Panc1 (cell line): ENCODE measurements at regions not wholly inside any gene's neighbourhood (a gene's known extent, or its start where the extent isn't known, plus 50 kb on each side); places are given as distances from the start of the nearest gene placed in this dataset.

Experiments
- ATAC-seq: fragments of 200-7000 bp; cut with Tn5 transposase; 2 replicates; pipeline ENCODE4 v1.9.1; 2020; ENCODE audit warnings: mild to moderate bottlenecking, moderate library complexity
- BruUV-seq: library from RNA; stranded (reverse); fragments of 400-500 nt; replicated peaks from 2 replicates; lab custom pipeline; 2021; lab: Mats Ljungman, UMichigan
- CTCF ChIA-PET: fragments of 300-600 bp; sonication (Branson Sonifier 250); formaldehyde crosslinking; loops from one replicate; lab custom pipeline; 2022; ENCODE audit warnings: antibody characterized with exemption; lab: Charles Lee
- POLR2A ChIA-PET: fragments of 300-600 bp; sonication (Branson Sonifier 250); formaldehyde crosslinking; loops from one replicate; lab custom pipeline; 2022; ENCODE audit warnings: antibody characterized with exemption; lab: Charles Lee
- DNase-seq: peaks from one replicate; pipeline ENCODE4 v3.0.0-alpha.2; 2010; ENCODE audit warnings: low read depth, low spot score
- H3K27ac ChIP-seq: 2 replicates; pipeline ENCODE4 v1.5.1; 2011; ENCODE audit warnings: mild to moderate bottlenecking, low read length, inconsistent platforms
- H3K27me3 ChIP-seq: fragments of 200-500 bp; sonication (Bioruptor generic); 2 replicates; pipeline ENCODE4 v1.6.0; 2014; ENCODE audit warnings: low read length, inconsistent platforms; ENCODE audit not compliant: control insufficient read depth, insufficient read depth
- H3K36me3 ChIP-seq: fragments of 200-500 bp; sonication (Bioruptor generic); 2 replicates; pipeline ENCODE4 v1.5.1; 2014; ENCODE audit warnings: inconsistent platforms, mild to moderate bottlenecking, low read length, moderate library complexity; ENCODE audit not compliant: control insufficient read depth, insufficient read depth
- H3K4me1 ChIP-seq: 2 replicates; pipeline ENCODE4 v1.5.1; 2011; ENCODE audit warnings: inconsistent platforms, mild to moderate bottlenecking, low read length, moderate library complexity; ENCODE audit not compliant: control insufficient read depth, insufficient read depth
- H3K4me3 ChIP-seq, 2 experiments: 2 replicates each; pipeline ENCODE4 v1.5.1; 2011 to 2012; ENCODE audit warnings: low read depth in 2 of 2, low read length in 2 of 2, mild to moderate bottlenecking in 2 of 2, inconsistent platforms in 1 of 2, moderate library complexity in 1 of 2
- H3K9me3 ChIP-seq: fragments of 200-500 bp; sonication (Bioruptor generic); 2 replicates; pipeline ENCODE4 v1.5.1; 2014; ENCODE audit warnings: low read depth, mild to moderate bottlenecking, inconsistent platforms, low read length, moderate library complexity; ENCODE audit not compliant: control insufficient read depth, insufficient read depth
- POLR2AphosphoS5 ChIP-seq: IDR thresholded peaks from 2 replicates; pipeline ENCODE4 v1.6.1; 2012; ENCODE audit warnings: mild to moderate bottlenecking, low read depth, low read length, moderate library complexity
- SIN3A ChIP-seq: IDR thresholded peaks from 2 replicates; pipeline ENCODE4 v1.6.1; 2012; ENCODE audit warnings: low read depth, mild to moderate bottlenecking, low read length, moderate library complexity, borderline replicate concordance; ENCODE audit not compliant: insufficient read depth
- TCF7L2 ChIP-seq: IDR thresholded peaks from 2 replicates; pipeline ENCODE4 v1.6.1; 2011; ENCODE audit warnings: mild to moderate bottlenecking, low read depth, low read length, inconsistent platforms
- in situ Hi-C: cut with HindIII; loops from 2 replicates; pipeline ENCODE4 v1.10.0; 2016; ENCODE audit warnings: low sequenced_read_pairs, low pct_unique_long_range_greater_than_20kb
- intact Hi-C: fragments of 100-400 bp; cut with micrococcal nuclease; formaldehyde crosslinking; loops from one replicate; pipeline ENCODE4 v1.10.0; 2022; ENCODE audit not compliant: unreplicated experiment
- TF ChIP-seq, protein P1 (sequence below): fragments of 450-650 bp; IDR thresholded peaks from 2 replicates; pipeline ENCODE4 v1.5.1; 2017; ENCODE audit warnings: mild to moderate bottlenecking
- TF ChIP-seq, protein P2 (sequence below), 2 experiments: IDR thresholded peaks; 2 replicates each; pipeline ENCODE4 v1.6.1; 2011 to 2012; ENCODE audit warnings: low read depth in 2 of 2, control low read depth in 1 of 2, low read length in 1 of 2, mild to moderate bottlenecking in 1 of 2, moderate library complexity in 1 of 2; ENCODE audit not compliant: insufficient read depth in 1 of 2

DNA sequence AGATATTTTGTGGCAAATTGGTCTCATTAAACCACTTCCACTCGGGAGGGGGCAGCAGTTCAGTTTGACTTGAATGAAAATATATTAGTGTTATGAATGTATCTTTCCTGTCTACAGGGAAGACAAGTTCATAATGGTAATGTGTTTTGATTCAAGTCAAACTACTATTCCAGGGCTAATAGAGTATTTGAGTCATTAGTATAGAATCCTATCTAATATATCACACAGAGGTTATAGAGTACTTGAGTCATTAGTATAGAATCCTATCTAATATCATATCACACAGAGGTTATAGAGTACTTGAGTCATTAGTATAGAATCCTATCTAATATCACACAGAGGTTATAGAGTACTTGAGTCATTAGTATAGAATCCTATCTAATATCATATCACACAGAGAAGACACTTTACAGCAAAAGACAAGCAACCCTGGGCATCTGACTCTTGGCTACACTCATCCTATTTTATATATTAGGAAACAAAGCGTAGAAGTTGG lies 199.7 kb upstream of the MAGI2 start:
- in situ Hi-C loops, result no loop called here
- DNase-seq (no peak), ATAC-seq (no peak)
- Histone ChIP-seq H3K9me3 (no peaks in the 10 kb centered on the region), H3K4me3 (no peak overlapping the region), H3K36me3 (no peaks in the 10 kb centered on the region), H3K4me1 (no peaks in the 10 kb centered on the region), H3K27me3 (no peaks in the 10 kb centered on the region), H3K27ac (no peak overlapping the region)
- POLR2A ChIA-PET, result no interaction called here
- intact Hi-C loops, result no loop called here
- TF ChIP-seq, protein P1, sequence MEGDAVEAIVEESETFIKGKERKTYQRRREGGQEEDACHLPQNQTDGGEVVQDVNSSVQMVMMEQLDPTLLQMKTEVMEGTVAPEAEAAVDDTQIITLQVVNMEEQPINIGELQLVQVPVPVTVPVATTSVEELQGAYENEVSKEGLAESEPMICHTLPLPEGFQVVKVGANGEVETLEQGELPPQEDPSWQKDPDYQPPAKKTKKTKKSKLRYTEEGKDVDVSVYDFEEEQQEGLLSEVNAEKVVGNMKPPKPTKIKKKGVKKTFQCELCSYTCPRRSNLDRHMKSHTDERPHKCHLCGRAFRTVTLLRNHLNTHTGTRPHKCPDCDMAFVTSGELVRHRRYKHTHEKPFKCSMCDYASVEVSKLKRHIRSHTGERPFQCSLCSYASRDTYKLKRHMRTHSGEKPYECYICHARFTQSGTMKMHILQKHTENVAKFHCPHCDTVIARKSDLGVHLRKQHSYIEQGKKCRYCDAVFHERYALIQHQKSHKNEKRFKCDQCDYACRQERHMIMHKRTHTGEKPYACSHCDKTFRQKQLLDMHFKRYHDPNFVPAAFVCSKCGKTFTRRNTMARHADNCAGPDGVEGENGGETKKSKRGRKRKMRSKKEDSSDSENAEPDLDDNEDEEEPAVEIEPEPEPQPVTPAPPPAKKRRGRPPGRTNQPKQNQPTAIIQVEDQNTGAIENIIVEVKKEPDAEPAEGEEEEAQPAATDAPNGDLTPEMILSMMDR, result no peak
- TF ChIP-seq TCF7L2 (no peak), SIN3A (no peak), POLR2AphosphoS5 (no peak)
- TF ChIP-seq, protein P2, sequence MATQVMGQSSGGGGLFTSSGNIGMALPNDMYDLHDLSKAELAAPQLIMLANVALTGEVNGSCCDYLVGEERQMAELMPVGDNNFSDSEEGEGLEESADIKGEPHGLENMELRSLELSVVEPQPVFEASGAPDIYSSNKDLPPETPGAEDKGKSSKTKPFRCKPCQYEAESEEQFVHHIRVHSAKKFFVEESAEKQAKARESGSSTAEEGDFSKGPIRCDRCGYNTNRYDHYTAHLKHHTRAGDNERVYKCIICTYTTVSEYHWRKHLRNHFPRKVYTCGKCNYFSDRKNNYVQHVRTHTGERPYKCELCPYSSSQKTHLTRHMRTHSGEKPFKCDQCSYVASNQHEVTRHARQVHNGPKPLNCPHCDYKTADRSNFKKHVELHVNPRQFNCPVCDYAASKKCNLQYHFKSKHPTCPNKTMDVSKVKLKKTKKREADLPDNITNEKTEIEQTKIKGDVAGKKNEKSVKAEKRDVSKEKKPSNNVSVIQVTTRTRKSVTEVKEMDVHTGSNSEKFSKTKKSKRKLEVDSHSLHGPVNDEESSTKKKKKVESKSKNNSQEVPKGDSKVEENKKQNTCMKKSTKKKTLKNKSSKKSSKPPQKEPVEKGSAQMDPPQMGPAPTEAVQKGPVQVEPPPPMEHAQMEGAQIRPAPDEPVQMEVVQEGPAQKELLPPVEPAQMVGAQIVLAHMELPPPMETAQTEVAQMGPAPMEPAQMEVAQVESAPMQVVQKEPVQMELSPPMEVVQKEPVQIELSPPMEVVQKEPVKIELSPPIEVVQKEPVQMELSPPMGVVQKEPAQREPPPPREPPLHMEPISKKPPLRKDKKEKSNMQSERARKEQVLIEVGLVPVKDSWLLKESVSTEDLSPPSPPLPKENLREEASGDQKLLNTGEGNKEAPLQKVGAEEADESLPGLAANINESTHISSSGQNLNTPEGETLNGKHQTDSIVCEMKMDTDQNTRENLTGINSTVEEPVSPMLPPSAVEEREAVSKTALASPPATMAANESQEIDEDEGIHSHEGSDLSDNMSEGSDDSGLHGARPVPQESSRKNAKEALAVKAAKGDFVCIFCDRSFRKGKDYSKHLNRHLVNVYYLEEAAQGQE (IDR thresholded peaks at IDR 0.05; ENCODE audit: insufficient read depth in 1 of 2, low read depth in 2 of 2, low read length in 1 of 2), result no peak
- BruUV-seq, result no TSS peak
- CTCF ChIA-PET, result no interaction called here

DNA sequence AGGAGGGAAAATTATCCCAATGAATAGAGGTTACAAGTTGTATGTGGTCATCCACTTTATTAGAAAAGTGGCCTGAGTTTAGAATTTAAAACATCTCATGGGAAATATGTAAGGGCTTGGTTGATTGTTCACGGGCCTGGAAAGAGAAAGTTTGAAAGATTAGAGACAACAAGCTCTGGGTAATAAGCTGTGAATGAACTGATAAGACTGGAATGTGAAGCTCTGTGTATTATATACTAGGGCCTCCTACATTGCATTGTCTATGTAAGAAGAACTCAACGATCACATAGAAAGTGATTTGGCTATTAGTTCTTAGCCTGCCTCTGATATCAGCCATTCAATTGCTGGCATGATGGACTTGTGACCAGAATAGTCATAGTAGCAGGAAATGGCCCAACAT lies 199.2 kb upstream of the MAGI2 start:
- Histone ChIP-seq H3K9me3 (no peaks in the 10 kb centered on the region), H3K27ac (no peak overlapping the region), H3K36me3 (no peaks in the 10 kb centered on the region), H3K4me3 (no peak overlapping the region), H3K27me3 (no peaks in the 10 kb centered on the region), H3K4me1 (no peaks in the 10 kb centered on the region)
- ATAC-seq (no peak), DNase-seq (no peak)
- intact Hi-C loops (no loop called here), in situ Hi-C loops (no loop called here)
- TF ChIP-seq TCF7L2 (no peak), POLR2AphosphoS5 (no peak), SIN3A (no peak)
- TF ChIP-seq, protein P2 (IDR thresholded peaks at IDR 0.05; ENCODE audit: insufficient read depth in 1 of 2, low read depth in 2 of 2, low read length in 1 of 2), result no peak
- TF ChIP-seq, protein P1, result no peak
- ChIA-PET CTCF (no interaction called here), POLR2A (no interaction called here)
- BruUV-seq, result no TSS peak
